ENCODE measurements at regions not wholly inside any gene's neighbourhood (a gene's known extent, or its start where the extent isn't known, plus 50 kb on each side); places are given as distances from the start of the nearest gene placed in this dataset.

- TF ChIP-seq, protein P1, sequence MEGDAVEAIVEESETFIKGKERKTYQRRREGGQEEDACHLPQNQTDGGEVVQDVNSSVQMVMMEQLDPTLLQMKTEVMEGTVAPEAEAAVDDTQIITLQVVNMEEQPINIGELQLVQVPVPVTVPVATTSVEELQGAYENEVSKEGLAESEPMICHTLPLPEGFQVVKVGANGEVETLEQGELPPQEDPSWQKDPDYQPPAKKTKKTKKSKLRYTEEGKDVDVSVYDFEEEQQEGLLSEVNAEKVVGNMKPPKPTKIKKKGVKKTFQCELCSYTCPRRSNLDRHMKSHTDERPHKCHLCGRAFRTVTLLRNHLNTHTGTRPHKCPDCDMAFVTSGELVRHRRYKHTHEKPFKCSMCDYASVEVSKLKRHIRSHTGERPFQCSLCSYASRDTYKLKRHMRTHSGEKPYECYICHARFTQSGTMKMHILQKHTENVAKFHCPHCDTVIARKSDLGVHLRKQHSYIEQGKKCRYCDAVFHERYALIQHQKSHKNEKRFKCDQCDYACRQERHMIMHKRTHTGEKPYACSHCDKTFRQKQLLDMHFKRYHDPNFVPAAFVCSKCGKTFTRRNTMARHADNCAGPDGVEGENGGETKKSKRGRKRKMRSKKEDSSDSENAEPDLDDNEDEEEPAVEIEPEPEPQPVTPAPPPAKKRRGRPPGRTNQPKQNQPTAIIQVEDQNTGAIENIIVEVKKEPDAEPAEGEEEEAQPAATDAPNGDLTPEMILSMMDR (optimal IDR thresholded peaks at IDR 0.05 in 1 of 3, IDR thresholded peaks at IDR 0.05 in 1 of 3, conservative IDR thresholded peaks at IDR 0.05 in 1 of 3; ENCODE audit: extremely low read depth in 1 of 3, insufficient read depth in 2 of 3, low read length in 3 of 3): no peak
- TF ChIP-seq EZH2 (IDR thresholded peaks at IDR 0.05; ENCODE audit: low read length): no peak
These were observed 70.5 kb upstream of the GCSH start for GRCh38 chr16:81166417-81167300.
